ENCODE measurements at regions not wholly inside any gene's neighbourhood (a gene's known extent, or its start where the extent isn't known, plus 50 kb on each side); places are given as distances from the start of the nearest gene placed in this dataset.

DNA sequence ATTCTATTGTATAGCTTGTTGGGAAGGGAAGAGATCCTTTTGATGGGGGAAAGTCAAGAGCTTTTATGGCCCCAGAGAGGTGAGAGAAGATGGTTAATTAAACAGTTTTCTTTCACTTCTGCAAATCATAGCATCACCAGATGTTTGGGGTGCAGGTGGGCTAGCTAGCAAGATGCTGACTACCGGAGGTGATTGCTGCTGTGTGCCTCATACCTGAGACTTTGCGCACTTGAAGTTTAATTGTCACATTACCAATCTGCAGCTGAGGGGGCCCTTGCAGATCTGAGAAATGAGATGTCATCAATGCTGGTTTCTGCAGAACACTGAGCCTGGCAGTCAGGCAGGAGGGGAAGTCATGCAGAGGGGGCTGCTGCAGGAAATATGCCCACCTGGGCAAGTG lies 73.9 kb downstream of the SNRPE start:
- DNase-seq (ENCODE audit: low read depth) = no peak

DNA sequence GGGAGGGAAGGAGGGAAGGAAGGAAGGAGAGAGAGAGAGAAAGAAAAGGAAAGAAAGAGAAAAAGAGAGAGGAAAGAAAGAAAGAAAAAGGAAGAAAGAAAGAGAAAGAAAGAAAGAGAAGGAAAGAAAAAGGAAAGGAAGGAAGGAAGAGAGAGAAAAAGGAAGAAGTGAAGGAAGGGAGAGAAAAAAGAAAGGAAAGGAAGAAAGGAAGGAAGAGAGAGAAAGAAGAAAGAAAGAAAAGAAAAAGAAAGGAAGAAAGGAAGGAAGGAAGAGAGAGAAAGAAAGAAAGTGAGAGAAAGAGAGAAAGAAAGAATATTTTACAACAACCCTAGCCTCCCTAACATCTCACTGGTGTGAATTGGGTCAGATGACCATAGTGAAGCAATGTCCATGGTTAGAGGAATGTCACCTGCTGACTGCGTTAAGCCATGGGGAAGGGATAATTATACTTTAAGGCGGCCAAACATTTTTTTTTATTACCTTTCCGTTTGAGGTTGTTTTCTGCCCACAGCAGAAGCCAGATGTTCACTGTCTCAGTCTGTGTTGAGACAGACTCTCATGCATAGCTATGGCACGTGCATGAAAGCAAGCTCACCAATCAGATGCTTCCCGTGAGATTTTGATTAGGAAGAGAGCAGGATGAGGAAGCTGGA lies 76.4 kb downstream of the SNRPE start:
- H3K4me3 ChIP-seq (ENCODE audit: low read length) = no peak overlapping the region
- no peak for DNase-seq (ENCODE audit: low read depth)
- TF ChIP-seq CTCF (conservative IDR thresholded peaks at IDR 0.05; ENCODE audit: low read depth, low read length) = no peak

More for the DNA sequence above, 73.9 kb downstream of the SNRPE start:
- no peak for TF ChIP-seq CTCF (conservative IDR thresholded peaks at IDR 0.05; ENCODE audit: low read depth, low read length)
- H3K4me3 ChIP-seq (ENCODE audit: low read length) = no peak overlapping the region

GRCh38 chr1:203944651-203945404 lies 83.4 kb downstream of the SNRPE start:
- no peak for DNase-seq (ENCODE audit: low read depth)
- TF ChIP-seq CTCF (conservative IDR thresholded peaks at IDR 0.05; ENCODE audit: low read depth, low read length) = no peak
- no peak overlapping the region for H3K4me3 ChIP-seq (ENCODE audit: low read length)

- DNase-seq (ENCODE audit: low read depth) = no peak
- no peak for TF ChIP-seq CTCF (conservative IDR thresholded peaks at IDR 0.05; ENCODE audit: low read depth, low read length)
These were observed 92.9 kb downstream of the SNRPE start for GRCh38 chr1:203954293-203954692.

DNA sequence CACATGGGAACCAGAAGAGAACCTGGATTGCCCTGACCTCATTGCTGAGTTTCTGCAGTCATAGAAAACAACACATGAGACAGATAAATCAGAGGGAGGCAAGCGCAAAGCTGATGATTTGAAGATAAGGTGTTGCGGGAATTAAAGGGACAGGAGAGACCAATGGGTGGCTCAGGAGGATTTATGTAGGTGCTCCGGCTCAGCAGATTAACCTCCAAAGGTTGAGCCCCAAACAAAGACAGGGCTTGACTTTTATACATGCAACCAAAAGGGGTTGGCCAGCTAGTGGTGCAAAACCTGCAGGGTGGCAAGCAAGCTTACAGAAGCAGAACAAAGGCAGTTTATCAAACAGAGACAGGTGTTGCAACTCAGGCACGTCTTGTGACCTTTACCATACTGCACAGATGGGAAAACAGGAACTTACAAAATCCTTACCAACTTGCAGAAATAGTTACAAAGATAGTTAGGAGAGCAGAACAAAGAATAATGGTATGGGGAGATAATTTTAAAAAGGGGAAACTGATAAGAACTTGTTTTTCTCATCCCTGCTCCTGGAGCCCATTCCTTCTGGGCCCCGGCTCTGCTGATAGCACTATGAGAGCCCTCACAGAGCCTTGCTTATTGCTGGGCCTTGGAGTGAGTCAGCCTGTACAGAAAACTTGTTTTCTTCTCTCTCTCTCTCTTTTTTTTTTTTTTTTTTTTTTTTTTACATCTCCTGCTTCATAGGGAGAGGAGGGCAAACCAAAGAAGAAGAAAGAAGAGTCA lies 93.6 kb downstream of the SNRPE start:
- no peak for TF ChIP-seq CTCF (conservative IDR thresholded peaks at IDR 0.05; ENCODE audit: low read depth, low read length)
- H3K4me3 ChIP-seq (ENCODE audit: low read length) = no peak overlapping the region

More at GRCh38 chr1:203954293-203954692, 92.9 kb downstream of the SNRPE start:
- no peak overlapping the region for H3K4me3 ChIP-seq (ENCODE audit: low read length)

GRCh38 chr1:203968761-203969160 lies 104.2 kb upstream of the SOX13 start:
- H3K4me3 ChIP-seq (ENCODE audit: low read length) = no peak overlapping the region
- TF ChIP-seq CTCF (conservative IDR thresholded peaks at IDR 0.05; ENCODE audit: low read depth, low read length) = no peak
- DNase-seq (ENCODE audit: low read depth) = no peak

More for the DNA sequence above, 93.6 kb downstream of the SNRPE start:
- no peak for DNase-seq (ENCODE audit: low read depth)
